ENCODE measurements at regions not wholly inside any gene's neighbourhood (a gene's known extent, or its start where the extent isn't known, plus 50 kb on each side); places are given as distances from the start of the nearest gene placed in this dataset.

DNA sequence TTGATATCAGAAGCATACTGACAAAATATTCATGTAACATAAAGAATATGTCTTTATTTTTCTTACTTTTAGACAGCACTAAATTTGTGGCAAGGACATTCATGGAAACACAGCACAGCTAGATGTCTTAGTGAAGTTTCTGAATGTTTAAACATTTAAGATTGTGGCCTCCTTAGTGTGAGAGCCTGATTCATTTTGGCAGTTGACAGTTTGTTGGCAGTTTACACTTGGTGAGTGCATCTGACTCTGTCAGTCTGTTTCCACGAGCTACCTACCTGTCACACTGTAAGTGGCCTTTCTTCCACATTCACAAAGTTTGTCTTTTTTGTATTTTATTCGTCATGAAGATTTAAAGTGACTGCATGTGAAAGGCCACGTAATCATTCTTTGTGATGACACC lies 436.8 kb downstream of the TUSC1 start:
- Histone ChIP-seq H3K23ac (ENCODE audit: low read depth, low read length) (no peak overlapping the region), H4K8ac (ENCODE audit: low read depth in 2 of 2, low read length in 2 of 2) (no peak overlapping the region), H2AK9ac (replicated peaks; ENCODE audit: low read depth, low read length, poor library complexity) (no peak overlapping the region), H3K56ac (ENCODE audit: extremely low read depth, insufficient read depth, low read length) (no peak overlapping the region), H2BK15ac (ENCODE audit: low read depth, low read length) (no peak overlapping the region), H3K9ac (ENCODE audit: low read depth, low read length) (no peak overlapping the region), H3K4ac (ENCODE audit: low read depth, low read length) (no peak overlapping the region), H2AFZ (replicated peaks; ENCODE audit: low read length, poor library complexity) (no peak overlapping the region), H4K5ac (ENCODE audit: low read depth, low read length) (no peak overlapping the region), H2BK5ac (ENCODE audit: low read depth, low read length, poor library complexity, severe bottlenecking) (no peak overlapping the region), H3K79me1 (ENCODE audit: low read depth in 1 of 2, low read length in 2 of 2) (no peaks in the 10 kb centered on the region), H3K27me3 (ENCODE audit: control insufficient read depth, insufficient read depth, low read length) (no peaks in the 10 kb centered on the region), H4K20me1 (ENCODE audit: insufficient read depth, low read length) (no peaks in the 10 kb centered on the region), H2BK120ac (ENCODE audit: low read depth, low read length) (no peak overlapping the region), H3K4me3 (ENCODE audit: insufficient read depth, low read depth, low read length) (no peak overlapping the region), H3K36me3 (ENCODE audit: control insufficient read depth, insufficient read depth, low read length) (no peaks in the 10 kb centered on the region), H3K14ac (replicated peaks; ENCODE audit: low read depth, low read length) (no peak overlapping the region), H3K4me2 (ENCODE audit: low read depth, low read length) (no peak overlapping the region), H3K27ac (ENCODE audit: insufficient read depth, low read length) (no peak overlapping the region), H4K91ac (ENCODE audit: insufficient read depth, low read depth, low read length) (no peak overlapping the region), H3K4me1 (ENCODE audit: control insufficient read depth, insufficient read depth, low read length) (no peaks in the 10 kb centered on the region), H2BK20ac (ENCODE audit: low read depth, low read length) (no peak overlapping the region), H3K18ac (ENCODE audit: low read depth, low read length) (no peak overlapping the region), H2AK5ac (ENCODE audit: low read depth, low read length) (no peak overlapping the region), H3K9me1 (ENCODE audit: insufficient read depth, low read length) (no peaks in the 10 kb centered on the region), H3K9me3 (ENCODE audit: control insufficient read depth, insufficient read depth, low read length) (peaks cover 2% of the 10 kb centered on the region; the same call in 1 of the 2 replicates)
- DNase-seq (no peak), ATAC-seq (ENCODE audit: low read depth) (no peak)
- ChIA-PET POLR2A (ENCODE audit: unreplicated experiment) (no interaction called here), CTCF (no interaction called here)
- intact Hi-C loops (cut with micrococcal nuclease), result no loop called here
- no CpG with 5 or more reads among the region's 3 CpGs for WGBS, 2 experiments (ENCODE audit: extremely low coverage in 2 of 2, insufficient read length in 1 of 2)
- in situ Hi-C loops (cut with MboI; ENCODE audit: low sequenced_read_pairs), result no loop called here
- dilution Hi-C loops (cut with HindIII; ENCODE audit: low sequenced_read_pairs, unreplicated experiment), result no loop called here
- TF ChIP-seq BHLHE40 (IDR thresholded peaks at IDR 0.05; ENCODE audit: low read depth, low read length) (no peak), NFE2L2 (IDR thresholded peaks at IDR 0.05; ENCODE audit: low read depth, low read length) (no peak), RCOR1 (IDR thresholded peaks at IDR 0.05; ENCODE audit: insufficient replicate concordance, low read length) (no peak)
- no TSS peak for BruUV-seq (replicated peaks)

Data from IMR-90 (cell line).